ENCODE measurements at regions not wholly inside any gene's neighbourhood (a gene's known extent, or its start where the extent isn't known, plus 50 kb on each side); places are given as distances from the start of the nearest gene placed in this dataset.
"Not testable (repeated sequence)": the region's sequence is repeated elsewhere in the genome, so short reads cannot be mapped to it uniquely, and the experiment has no call there.

DNA sequence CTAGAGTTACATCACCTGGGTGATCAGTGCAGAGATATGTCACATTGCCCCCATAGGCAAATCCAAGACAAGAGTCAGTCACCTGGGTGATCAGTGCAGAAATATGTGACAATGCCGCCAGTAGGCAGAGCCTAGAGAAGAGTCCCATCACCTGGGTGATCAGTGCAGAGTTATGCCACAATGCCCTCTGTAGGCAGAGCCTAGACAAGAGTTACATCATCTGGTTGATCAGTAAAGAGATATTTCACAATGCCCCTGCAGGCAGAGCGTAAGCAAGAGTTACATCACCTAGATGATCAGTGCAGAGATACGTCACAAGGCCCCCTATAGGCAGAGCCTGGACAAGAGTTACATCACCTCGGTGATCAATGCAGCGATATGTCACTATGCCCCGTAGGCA is 63.3 kb upstream of the FRG2B start:
- ATAC-seq; DNase-seq (ENCODE audit: low spot score in 2 of 2); H3K36me3 Mint-ChIP-seq; H3K27ac Mint-ChIP-seq; H3K9me3 Mint-ChIP-seq: not testable (repeated sequence)

DNA sequence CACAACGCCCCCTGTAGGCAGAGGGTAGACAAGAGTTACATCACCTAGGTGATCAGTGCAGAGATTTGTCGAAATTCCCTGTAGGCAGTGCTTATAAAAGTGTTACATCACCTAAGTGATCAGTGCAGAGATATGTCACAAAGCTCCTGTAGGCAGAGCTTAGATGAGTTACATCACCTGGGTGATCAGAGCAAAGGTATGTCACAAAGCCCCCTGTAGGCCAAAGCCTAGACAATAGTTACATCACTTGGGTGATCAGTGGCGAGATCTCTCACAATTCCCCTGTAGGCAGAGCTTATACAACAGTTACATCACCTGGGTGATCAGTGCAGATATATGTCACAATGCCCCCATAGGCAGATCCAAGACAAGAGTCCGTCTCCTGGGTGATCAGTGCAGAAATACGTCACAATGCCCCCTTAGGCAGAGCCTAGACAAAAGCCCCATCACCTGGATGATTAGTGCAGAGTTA is 61.9 kb upstream of the FRG2B start:
- not testable (repeated sequence) for DNase-seq (ENCODE audit: low spot score in 2 of 2); H3K27ac Mint-ChIP-seq; H3K9me3 Mint-ChIP-seq; H3K36me3 Mint-ChIP-seq
- peak; percentile 20 to 21 for ATAC-seq

DNA sequence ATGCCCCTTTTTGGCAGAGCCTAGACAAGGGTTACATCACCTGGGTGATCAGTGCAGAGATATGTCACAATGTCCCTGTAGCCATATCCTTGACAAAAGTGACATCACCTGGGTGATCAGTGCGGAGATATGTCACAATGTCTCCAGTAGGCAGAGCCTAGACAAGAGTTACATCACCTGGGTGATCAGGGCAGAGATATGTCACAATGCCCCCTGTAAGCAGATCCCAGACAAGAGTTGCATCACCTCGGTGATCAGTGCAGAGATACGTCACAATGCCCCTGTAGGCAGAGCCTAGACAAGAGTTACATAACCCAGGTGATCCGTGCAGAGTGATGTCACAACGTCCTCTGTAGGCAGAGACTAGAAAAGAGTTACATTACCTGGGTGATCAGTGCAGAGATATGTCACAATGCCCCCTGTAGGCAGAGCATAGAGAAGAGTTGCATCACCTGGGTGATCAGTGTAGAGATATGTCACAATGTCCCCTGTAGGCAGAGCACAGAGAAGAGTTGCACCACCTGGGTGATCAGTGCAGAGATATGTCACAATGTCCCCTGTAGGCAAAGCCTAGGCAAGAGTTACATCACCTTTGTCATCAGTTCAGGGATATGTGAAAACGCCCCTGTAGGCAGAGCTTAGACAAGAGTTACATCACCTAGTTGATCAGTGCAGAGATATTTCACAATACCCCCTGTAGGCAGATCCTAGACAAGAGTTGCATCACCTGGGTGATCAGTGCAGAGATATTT is 61.3 kb upstream of the FRG2B start:
- ATAC-seq (peak; percentile 45 to 57), DNase-seq (ENCODE audit: low spot score in 2 of 2) (peak in 1 of 2 donors; percentile 58)
- H3K27ac Mint-ChIP-seq: not testable (repeated sequence)

DNA sequence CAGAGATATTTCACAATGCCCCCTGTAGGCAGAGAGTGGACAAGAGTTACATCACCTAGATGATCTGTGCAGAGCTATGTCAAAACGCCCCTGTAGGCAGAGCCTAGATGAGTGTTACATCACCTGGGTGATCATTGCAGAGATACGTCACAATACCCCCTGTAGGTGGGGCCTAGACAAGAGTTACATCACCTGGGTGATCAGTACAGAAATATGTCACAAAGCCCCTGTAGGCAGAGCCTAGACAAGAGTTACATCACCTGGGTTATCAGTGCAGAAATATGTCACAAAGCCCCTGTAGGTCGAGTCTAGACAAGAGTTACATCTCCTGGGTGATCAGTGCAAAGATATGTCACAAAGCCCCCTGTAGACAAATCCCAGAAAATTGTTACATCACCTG is 60.4 kb upstream of the FRG2B start:
- not testable (repeated sequence) for H3K9me3 Mint-ChIP-seq; H3K36me3 Mint-ChIP-seq; H3K27ac Mint-ChIP-seq; DNase-seq (ENCODE audit: low spot score in 2 of 2)
- ATAC-seq: peak in 1 of 2 donors; percentile 32

More for the DNA sequence above, 61.3 kb upstream of the FRG2B start:
- not testable (repeated sequence) for H3K9me3 Mint-ChIP-seq, H3K36me3 Mint-ChIP-seq
